ENCODE measurements at regions not wholly inside any gene's neighbourhood (a gene's known extent, or its start where the extent isn't known, plus 50 kb on each side); places are given as distances from the start of the nearest gene placed in this dataset.

DNA sequence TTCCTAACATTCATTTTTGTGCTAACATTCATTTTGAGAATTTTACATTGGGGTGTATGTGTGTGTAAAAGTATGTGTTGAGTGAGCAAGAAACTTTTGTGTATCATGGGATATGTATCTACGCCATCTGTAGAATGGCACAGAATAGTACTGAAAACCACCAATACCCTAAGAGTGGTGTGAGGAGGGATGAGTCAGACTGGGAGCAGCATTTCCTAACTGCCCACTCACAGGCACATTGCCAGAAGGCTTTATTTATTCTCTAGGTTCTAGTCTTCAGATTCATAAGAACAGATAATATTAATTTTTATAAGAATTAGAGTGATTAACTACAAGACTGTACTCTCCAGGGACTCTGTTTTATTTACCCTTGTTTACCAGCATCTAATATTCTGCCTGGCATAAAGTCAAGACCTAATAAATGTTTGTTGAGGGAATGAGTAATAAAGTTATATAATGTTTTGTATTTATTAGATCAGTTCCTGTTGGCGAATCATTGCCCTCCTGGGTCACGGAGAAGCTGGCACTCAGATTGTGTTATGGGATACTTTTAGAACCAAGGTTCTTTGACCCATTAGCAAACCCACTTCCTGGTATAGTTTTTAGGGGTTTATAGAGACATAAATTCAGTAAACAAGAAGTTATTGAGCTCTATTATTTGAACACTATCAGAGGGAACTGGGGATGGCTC lies 159.1 kb upstream of the PPP2R2B start:
- TF ChIP-seq, protein P1, sequence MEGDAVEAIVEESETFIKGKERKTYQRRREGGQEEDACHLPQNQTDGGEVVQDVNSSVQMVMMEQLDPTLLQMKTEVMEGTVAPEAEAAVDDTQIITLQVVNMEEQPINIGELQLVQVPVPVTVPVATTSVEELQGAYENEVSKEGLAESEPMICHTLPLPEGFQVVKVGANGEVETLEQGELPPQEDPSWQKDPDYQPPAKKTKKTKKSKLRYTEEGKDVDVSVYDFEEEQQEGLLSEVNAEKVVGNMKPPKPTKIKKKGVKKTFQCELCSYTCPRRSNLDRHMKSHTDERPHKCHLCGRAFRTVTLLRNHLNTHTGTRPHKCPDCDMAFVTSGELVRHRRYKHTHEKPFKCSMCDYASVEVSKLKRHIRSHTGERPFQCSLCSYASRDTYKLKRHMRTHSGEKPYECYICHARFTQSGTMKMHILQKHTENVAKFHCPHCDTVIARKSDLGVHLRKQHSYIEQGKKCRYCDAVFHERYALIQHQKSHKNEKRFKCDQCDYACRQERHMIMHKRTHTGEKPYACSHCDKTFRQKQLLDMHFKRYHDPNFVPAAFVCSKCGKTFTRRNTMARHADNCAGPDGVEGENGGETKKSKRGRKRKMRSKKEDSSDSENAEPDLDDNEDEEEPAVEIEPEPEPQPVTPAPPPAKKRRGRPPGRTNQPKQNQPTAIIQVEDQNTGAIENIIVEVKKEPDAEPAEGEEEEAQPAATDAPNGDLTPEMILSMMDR (IDR thresholded peaks at IDR 0.05; ENCODE audit: low read depth, low read length), result no peak
- no peak overlapping the region for H3K4me3 ChIP-seq (ENCODE audit: low read depth, low read length)

- TF ChIP-seq, protein P1 (IDR thresholded peaks at IDR 0.05; ENCODE audit: low read depth, low read length), result no peak
- H3K4me3 ChIP-seq (ENCODE audit: low read depth, low read length), result no peak overlapping the region
Observed at GRCh38 chr5:147040856-147041255, 162.3 kb upstream of the PPP2R2B start.

DNA sequence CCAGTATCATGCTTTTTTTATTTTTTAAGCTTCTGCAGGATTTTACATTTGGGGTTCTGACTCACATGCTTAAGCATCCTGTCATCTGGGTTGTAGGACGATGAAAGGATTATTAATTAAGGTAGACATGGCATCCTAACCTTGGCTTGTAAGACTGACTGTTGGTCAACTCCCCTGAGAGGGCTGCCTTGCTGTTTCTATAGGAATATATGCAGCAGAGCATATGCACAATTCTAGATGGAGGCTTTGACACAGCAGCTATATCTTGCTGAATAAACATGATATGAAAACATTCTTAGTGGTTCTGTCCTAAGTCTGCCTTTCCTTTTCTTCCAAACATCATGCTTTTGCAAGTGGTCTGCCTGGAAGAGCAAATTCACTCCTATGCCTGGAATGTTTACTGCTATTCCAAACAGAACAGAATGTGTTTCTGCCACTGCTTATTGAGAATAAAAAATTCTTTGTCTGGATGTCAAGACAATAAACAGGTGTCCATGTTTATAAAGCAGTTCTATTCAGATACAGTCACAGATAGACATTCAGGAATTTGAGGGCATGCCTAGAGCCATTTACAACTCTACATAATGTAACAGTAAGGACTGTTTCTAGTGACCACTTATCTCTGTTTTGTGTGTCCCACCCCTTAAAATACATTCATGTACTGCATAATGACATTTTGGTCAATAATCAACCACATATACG lies 166.2 kb upstream of the PPP2R2B start:
- H3K4me3 ChIP-seq (ENCODE audit: low read depth, low read length), result no peak overlapping the region
- TF ChIP-seq, protein P1 (IDR thresholded peaks at IDR 0.05; ENCODE audit: low read depth, low read length), result no peak

DNA sequence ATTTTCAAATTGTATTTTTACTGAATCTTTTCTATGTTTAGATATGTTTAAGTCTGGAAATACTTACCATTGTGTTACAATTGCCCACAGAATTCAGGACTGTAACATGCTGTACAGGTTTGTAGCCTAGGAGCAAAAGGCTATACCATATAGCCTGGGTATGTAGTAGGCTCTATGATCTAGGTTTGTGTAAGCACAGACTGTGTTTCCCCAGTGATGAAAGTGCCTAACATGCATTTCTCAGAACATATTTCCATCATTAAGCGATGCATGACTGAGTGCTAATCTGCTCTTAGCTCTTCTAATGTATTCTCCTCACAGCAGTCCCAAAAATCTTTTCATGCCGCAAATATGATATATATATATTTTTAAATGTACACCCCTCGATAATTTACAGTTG lies 166.7 kb upstream of the PPP2R2B start:
- H3K4me3 ChIP-seq (ENCODE audit: low read depth, low read length), result no peak overlapping the region
- TF ChIP-seq, protein P1 (IDR thresholded peaks at IDR 0.05; ENCODE audit: low read depth, low read length), result no peak

GRCh38 chr5:147046281-147046680 lies 167.7 kb upstream of the PPP2R2B start:
- H3K4me3 ChIP-seq (ENCODE audit: low read depth, low read length), result no peak overlapping the region

GRCh38 chr5:147046894-147047293 lies 168.3 kb upstream of the PPP2R2B start:
- no peak overlapping the region for H3K4me3 ChIP-seq (ENCODE audit: low read depth, low read length)

More at GRCh38 chr5:147046281-147046680, 167.7 kb upstream of the PPP2R2B start:
- TF ChIP-seq, protein P1 (IDR thresholded peaks at IDR 0.05; ENCODE audit: low read depth, low read length), result no peak

More at GRCh38 chr5:147046894-147047293, 168.3 kb upstream of the PPP2R2B start:
- TF ChIP-seq, protein P1 (IDR thresholded peaks at IDR 0.05; ENCODE audit: low read depth, low read length), result no peak
